ENCODE measurements at regions not wholly inside any gene's neighbourhood (a gene's known extent, or its start where the extent isn't known, plus 50 kb on each side); places are given as distances from the start of the nearest gene placed in this dataset.
A peak's percentile ranks its signal among the peaks of the same experiment; 100 is the strongest.

DNA sequence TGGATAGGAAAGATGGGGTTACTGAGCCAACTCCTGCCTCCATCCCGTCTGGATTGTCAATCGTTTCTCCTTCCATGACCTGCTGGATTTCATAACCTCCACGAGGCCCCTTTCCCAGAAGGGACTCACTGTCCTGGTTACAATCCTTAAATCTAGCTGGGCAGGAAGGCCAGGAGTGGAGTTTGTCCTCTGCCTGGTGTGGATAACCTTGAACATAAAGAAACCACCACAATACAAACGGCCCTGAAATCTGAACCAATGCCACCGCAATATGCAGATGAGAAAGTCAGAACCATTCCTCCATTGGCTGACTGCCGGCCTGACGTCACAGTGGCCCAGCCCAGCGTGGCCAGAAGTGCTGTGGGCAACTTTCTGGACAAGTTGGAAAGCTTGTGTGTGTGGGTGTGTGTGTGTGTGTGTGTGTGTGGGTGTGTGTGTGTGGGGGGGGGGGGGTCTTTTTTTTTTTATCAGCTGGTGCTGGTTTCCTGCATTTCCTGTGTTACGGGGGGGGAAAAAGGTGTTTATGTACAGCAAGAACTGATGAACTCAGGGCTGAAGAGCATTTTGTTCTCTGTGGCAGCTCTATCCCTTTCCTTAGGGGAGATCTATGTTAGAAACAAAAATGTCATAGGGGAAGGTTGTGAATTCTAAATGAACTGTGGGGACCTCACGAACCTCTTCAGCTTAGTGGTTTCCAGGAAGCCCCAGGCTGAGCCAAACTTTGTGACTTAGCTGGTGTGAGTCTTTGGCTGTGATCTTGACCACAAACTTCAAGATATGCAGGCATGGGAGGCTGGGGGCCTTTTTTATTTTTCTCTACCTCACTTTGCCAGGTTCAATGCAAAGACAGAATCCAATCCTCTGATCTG is 81.6 kb upstream of the MED13L start:
- DNase-seq (ENCODE audit: extremely low spot score) = peak; percentile 63
- CTCF ChIA-PET = interaction anchor here (1.2 kb wide), 1 partner anchor 15 kb away, joined by 4 read pairs; no protein-coding TSS in a partner anchor
- POLR2A ChIA-PET = interaction anchor here (0.6 to 1.2 kb wide), 2 partner anchors 15 to 23 kb away, joined by 3 read pairs; no protein-coding TSS in a partner anchor
- TF ChIP-seq, protein P1, sequence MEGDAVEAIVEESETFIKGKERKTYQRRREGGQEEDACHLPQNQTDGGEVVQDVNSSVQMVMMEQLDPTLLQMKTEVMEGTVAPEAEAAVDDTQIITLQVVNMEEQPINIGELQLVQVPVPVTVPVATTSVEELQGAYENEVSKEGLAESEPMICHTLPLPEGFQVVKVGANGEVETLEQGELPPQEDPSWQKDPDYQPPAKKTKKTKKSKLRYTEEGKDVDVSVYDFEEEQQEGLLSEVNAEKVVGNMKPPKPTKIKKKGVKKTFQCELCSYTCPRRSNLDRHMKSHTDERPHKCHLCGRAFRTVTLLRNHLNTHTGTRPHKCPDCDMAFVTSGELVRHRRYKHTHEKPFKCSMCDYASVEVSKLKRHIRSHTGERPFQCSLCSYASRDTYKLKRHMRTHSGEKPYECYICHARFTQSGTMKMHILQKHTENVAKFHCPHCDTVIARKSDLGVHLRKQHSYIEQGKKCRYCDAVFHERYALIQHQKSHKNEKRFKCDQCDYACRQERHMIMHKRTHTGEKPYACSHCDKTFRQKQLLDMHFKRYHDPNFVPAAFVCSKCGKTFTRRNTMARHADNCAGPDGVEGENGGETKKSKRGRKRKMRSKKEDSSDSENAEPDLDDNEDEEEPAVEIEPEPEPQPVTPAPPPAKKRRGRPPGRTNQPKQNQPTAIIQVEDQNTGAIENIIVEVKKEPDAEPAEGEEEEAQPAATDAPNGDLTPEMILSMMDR (IDR thresholded peaks at IDR 0.05; ENCODE audit: control extremely low read depth, extremely low read depth, low read depth, missing control alignments) = no peak

DNA sequence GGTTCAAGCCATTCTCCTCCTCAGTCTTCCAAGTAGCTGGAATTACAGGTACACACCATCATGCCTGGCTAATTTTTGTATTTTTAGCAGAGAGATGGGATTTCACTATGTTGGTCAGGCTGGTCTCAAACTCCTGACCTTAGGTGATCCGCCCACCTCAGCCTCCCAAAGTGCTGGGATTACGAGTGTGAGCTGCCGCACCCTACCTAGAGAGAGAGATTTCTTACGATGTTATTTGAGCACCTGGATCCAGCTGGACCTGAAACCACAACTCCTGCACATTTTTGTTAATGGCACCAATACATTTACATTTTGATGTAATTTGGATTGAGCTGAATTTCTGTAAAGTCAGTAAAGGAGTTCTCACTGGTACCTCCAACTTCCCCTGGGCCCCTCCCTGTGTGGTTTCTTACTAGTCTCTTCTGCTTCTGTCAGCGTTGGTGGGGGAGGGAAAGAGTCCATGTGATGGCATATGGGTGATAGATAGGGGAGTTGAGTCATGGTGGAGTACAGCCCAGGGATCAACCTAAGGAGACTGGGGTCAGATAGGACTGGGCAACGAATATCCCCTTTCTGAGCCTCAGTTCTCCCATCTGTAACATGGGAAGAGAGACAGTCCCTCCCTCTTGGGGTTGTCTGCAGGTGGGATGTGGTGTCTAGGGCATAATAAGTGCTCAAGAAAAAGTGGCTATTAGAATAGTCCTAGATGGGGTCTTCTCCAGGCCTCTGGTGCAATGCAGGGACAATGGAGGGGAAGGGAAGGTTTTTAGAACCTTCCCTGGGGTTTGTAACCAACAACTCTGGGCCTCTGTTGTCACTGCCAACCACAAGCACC is 83.3 kb upstream of the MED13L start:
- POLR2A ChIA-PET = no interaction called here
- TF ChIP-seq, protein P1 (IDR thresholded peaks at IDR 0.05; ENCODE audit: control extremely low read depth, extremely low read depth, low read depth, missing control alignments) = no peak
- CTCF ChIA-PET = no interaction called here
- no peak for DNase-seq (ENCODE audit: extremely low spot score)

DNA sequence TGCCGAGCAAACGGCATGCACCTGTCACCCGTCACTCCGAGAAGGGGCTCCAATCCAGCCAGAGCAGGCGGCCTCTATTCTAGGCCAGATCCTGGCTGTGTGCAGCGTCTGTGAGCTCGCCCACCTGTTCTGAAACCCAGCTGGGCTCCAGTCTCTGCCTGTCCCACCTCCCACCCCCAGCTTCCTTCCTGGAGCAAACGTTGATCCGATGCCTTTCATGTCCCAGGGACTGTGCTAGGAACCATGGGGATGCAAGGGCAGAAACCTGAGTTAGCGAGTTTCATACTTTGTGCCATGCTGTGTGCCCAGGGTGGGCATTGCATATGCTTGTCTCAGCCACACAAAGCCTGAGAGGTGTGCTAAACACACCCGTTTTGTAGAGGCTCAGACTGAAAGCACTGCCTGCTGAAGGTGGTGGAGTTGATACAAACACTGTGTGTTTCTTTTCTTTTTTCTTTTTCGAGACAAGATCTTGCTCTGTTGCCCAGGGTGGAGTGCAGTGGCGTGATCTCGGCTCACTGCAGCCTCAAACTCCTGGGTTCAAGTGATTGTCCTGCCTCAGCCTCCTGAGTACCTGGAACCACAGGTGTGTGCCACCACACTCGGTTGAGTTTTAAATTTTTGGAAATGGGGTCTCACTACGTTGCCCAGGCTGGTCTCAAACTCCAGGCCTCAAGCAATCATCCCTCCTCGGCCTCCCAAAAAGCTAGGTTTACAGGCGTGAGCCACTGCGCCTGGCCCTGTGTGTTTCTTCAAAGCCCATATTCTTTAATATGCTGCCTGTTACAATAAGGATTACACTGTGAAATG is 84.1 kb upstream of the MED13L start:
- ChIA-PET CTCF (no interaction called here), POLR2A (no interaction called here)
- TF ChIP-seq, protein P1 (IDR thresholded peaks at IDR 0.05; ENCODE audit: control extremely low read depth, extremely low read depth, low read depth, missing control alignments) = no peak
- DNase-seq (ENCODE audit: extremely low spot score) = peak; percentile 44

DNA sequence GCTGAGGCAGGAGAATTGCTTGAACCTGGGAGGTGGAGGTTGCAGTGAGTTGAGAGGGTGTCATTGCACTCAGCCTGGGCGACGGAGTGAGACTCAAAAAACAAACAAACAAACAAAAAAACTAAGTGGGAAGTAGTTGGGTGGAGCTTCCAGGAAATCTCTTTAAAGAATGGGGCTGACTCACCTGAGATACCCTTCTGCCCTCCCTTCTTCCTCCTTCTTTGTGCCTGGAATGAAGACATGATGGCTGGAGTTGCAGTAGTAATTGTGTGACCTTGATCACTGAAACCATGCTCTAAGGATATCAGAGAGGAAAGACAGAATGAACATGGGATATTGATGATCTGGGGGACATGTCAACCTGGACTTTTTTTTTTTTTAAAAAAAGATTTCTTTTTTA is 87.6 kb upstream of the MED13L start:
- no peak for DNase-seq (ENCODE audit: extremely low spot score)
- POLR2A ChIA-PET = no interaction called here
- CTCF ChIA-PET = no interaction called here
- TF ChIP-seq, protein P1 (IDR thresholded peaks at IDR 0.05; ENCODE audit: control extremely low read depth, extremely low read depth, low read depth, missing control alignments) = no peak

DNA sequence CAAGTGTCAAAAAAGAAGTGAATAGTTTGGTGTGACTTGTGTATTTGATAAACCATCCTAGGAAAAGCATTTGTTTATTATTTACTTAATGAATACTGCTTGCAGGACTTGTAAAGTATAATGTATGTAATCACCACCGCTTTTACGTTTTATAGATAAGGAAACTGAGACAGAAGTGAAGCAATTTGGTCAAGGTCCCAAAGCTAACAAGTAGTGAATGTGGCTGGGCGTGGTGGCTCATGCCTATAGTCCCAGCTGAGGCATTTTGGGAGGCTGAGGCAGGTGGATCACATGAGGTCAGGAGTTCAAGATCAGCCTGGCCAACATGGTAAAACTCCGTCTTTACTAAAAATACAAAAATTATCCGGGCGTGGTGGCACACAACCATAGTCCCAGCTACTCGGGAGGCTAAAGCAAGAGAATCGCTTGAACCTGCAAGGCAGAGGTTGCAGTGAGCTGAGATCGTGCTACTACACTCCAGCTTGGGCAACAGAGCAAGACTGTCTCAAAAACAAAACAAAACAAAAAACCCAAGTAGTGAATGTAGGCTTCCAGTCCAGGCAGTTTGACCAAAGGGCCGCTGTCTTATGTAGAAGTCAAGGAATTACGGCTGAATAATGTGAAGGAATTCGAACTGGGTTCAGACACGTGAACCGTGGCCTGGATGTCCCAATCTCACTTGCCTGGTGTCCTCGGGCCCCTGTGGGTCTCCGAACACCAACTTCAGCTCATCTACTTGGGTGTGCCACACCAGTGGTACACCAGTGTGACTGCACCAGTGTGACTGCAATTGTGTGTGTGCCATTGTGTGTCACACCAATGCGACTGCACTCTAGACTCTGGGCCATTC is 88.3 kb upstream of the MED13L start:
- no peak for DNase-seq (ENCODE audit: extremely low spot score)
- ChIA-PET POLR2A (no interaction called here), CTCF (interaction anchor here (1.2 kb wide), 1 partner anchor 41 kb away, joined by 3 read pairs; no protein-coding TSS in a partner anchor)
- TF ChIP-seq, protein P1 (IDR thresholded peaks at IDR 0.05; ENCODE audit: control extremely low read depth, extremely low read depth, low read depth, missing control alignments) = no peak

All from GM10248 (cell line).